IMR-90 (cell line): ENCODE measurements at regions not wholly inside any gene's neighbourhood (a gene's known extent, or its start where the extent isn't known, plus 50 kb on each side); places are given as distances from the start of the nearest gene placed in this dataset.

Experiments used
- ATAC-seq: fragments of 200-7000 bp; cut with Tn5 transposase; 2 replicates; pipeline ENCODE4 v1.9.1; 2020; ENCODE audit warnings: low read depth, mild to moderate bottlenecking, moderate library complexity
- BruUV-seq: library from RNA; stranded (reverse); fragments of 400-500 nt; replicated peaks from 2 replicates; lab custom pipeline; 2021; lab: Mats Ljungman, UMichigan
- CTCF ChIA-PET: fragments of 300-600 bp; formaldehyde crosslinking; extraction: SDS; loops from one replicate; lab custom pipeline; 2021; ENCODE audit warnings: antibody characterized with exemption; lab: Yijun Ruan, JAX
- POLR2A ChIA-PET: fragments of 300-600 bp; sonication (Branson Sonifier 250); formaldehyde crosslinking; loops from one replicate; lab custom pipeline; 2022; ENCODE audit warnings: antibody characterized with exemption; ENCODE audit not compliant: unreplicated experiment; lab: Charles Lee
- DNase-seq: peaks from one replicate; pipeline ENCODE4 v3.0.0; 2013
- H2AFZ ChIP-seq: replicated peaks from 2 replicates; pipeline ENCODE3; 2013; ENCODE audit warnings: low read length, mild to moderate bottlenecking; ENCODE audit not compliant: poor library complexity
- H2AK5ac ChIP-seq: 2 replicates; pipeline ENCODE4 v1.6.1; 2013; ENCODE audit warnings: low read depth, low read length, inconsistent platforms
- H2AK9ac ChIP-seq: replicated peaks from 2 replicates; pipeline ENCODE3; 2013; ENCODE audit warnings: mild to moderate bottlenecking, low read depth, low read length, moderate library complexity; ENCODE audit not compliant: poor library complexity
- H2BK120ac ChIP-seq: 2 replicates; pipeline ENCODE4 v1.6.1; 2013; ENCODE audit warnings: low read depth, low read length, inconsistent platforms
- H2BK15ac ChIP-seq: 3 replicates; pipeline ENCODE4 v1.6.1; 2013; ENCODE audit warnings: low read depth, low read length, inconsistent platforms
- H2BK20ac ChIP-seq: 2 replicates; pipeline ENCODE4 v1.6.1; 2013; ENCODE audit warnings: low read depth, mild to moderate bottlenecking, inconsistent platforms, low read length, moderate library complexity
- H2BK5ac ChIP-seq: 2 replicates; pipeline ENCODE4 v1.6.1; 2013; ENCODE audit warnings: mild to moderate bottlenecking, low read depth, low read length, inconsistent platforms; ENCODE audit not compliant: poor library complexity, severe bottlenecking
- H3K14ac ChIP-seq: replicated peaks from 2 replicates; pipeline ENCODE4 v1.6.1; 2013; ENCODE audit warnings: low read depth, low read length, inconsistent platforms
- H3K18ac ChIP-seq: 2 replicates; pipeline ENCODE4 v1.6.1; 2013; ENCODE audit warnings: low read depth, low read length, control low read depth
- H3K23ac ChIP-seq: 2 replicates; pipeline ENCODE4 v1.6.1; 2013; ENCODE audit warnings: low read depth, low read length, inconsistent platforms
- H3K27ac ChIP-seq: 2 replicates; pipeline ENCODE4 v1.5.1; 2013; ENCODE audit warnings: mild to moderate bottlenecking, control low read depth, low read length; ENCODE audit not compliant: insufficient read depth
- H3K27me3 ChIP-seq: 2 replicates; pipeline ENCODE4 v1.6.1; 2013; ENCODE audit warnings: low read length; ENCODE audit not compliant: control insufficient read depth, insufficient read depth
- H3K36me3 ChIP-seq: 2 replicates; pipeline ENCODE4 v1.6.1; 2013; ENCODE audit warnings: low read length, mixed read lengths; ENCODE audit not compliant: control insufficient read depth, insufficient read depth
- H3K4ac ChIP-seq: 2 replicates; pipeline ENCODE4 v1.6.1; 2013; ENCODE audit warnings: low read depth, low read length, inconsistent platforms
- H3K4me1 ChIP-seq: 2 replicates; pipeline ENCODE4 v1.6.1; 2013; ENCODE audit warnings: low read length, mixed read lengths; ENCODE audit not compliant: control insufficient read depth, insufficient read depth
- H3K4me2 ChIP-seq: 2 replicates; pipeline ENCODE4 v1.6.1; 2013; ENCODE audit warnings: low read depth, mild to moderate bottlenecking, control low read depth, low read length, moderate library complexity
- H3K4me3 ChIP-seq: 2 replicates; pipeline ENCODE4 v1.5.1; 2013; ENCODE audit warnings: low read depth, mild to moderate bottlenecking, control low read depth, low read length, moderate library complexity; ENCODE audit not compliant: insufficient read depth
- H3K56ac ChIP-seq: 2 replicates; pipeline ENCODE4 v1.6.1; 2013; ENCODE audit warnings: low read length, inconsistent platforms; ENCODE audit not compliant: insufficient read depth; ENCODE audit errors: extremely low read depth
- H3K79me1 ChIP-seq, 2 experiments: 2 replicates each; pipeline ENCODE4 v1.6.1; 2013; ENCODE audit warnings: low read length in 2 of 2, inconsistent platforms in 1 of 2, low read depth in 1 of 2
- H3K9ac ChIP-seq: 2 replicates; pipeline ENCODE4 v1.6.1; 2013; ENCODE audit warnings: low read depth, low read length, control low read depth
- H3K9me1 ChIP-seq: 2 replicates; pipeline ENCODE4 v1.6.1; 2013; ENCODE audit warnings: low read length, inconsistent platforms; ENCODE audit not compliant: insufficient read depth
- H3K9me3 ChIP-seq: 2 replicates; pipeline ENCODE4 v1.6.1; 2013; ENCODE audit warnings: low read length; ENCODE audit not compliant: control insufficient read depth, insufficient read depth
- H4K20me1 ChIP-seq: 2 replicates; pipeline ENCODE4 v1.6.1; 2013; ENCODE audit warnings: low read length, inconsistent platforms; ENCODE audit not compliant: insufficient read depth
- H4K5ac ChIP-seq: 2 replicates; pipeline ENCODE4 v1.6.1; 2013; ENCODE audit warnings: mild to moderate bottlenecking, low read depth, low read length, control low read depth
- H4K8ac ChIP-seq, 2 experiments: 2 replicates each; pipeline ENCODE4 v1.6.1; 2013; ENCODE audit warnings: low read depth in 2 of 2, low read length in 2 of 2, control low read depth in 1 of 2, inconsistent platforms in 1 of 2
- H4K91ac ChIP-seq: 2 replicates; pipeline ENCODE4 v1.6.1; 2013; ENCODE audit warnings: low read depth, low read length, inconsistent platforms; ENCODE audit not compliant: insufficient read depth
- BHLHE40 ChIP-seq: fragments of 150-350 bp; IDR thresholded peaks from 2 replicates; pipeline ENCODE4 v1.6.1; 2016; ENCODE audit warnings: mild to moderate bottlenecking, low read depth, low read length
- CEBPB ChIP-seq: IDR thresholded peaks from 2 replicates; pipeline ENCODE4 v1.6.1; 2012; ENCODE audit warnings: low read depth, low read length, improper control_type of control experiment
- CHD1 ChIP-seq: IDR thresholded peaks from 2 replicates; pipeline ENCODE4 v1.6.1; 2012; ENCODE audit warnings: low read depth, low read length, improper control_type of control experiment
- CTCF ChIP-seq: conservative IDR thresholded peaks from 2 replicates; pipeline ENCODE4 v1.5.1; 2012; ENCODE audit warnings: mild to moderate bottlenecking, low read depth, low read length, improper control_type of control experiment
- FOS ChIP-seq: fragments of 150-350 bp; IDR thresholded peaks from 2 replicates; pipeline ENCODE4 v1.6.1; 2016; ENCODE audit warnings: low read depth, low read length
- MAFK ChIP-seq: IDR thresholded peaks from 2 replicates; pipeline ENCODE4 v1.6.1; 2012; ENCODE audit warnings: low read depth, low read length, improper control_type of control experiment
- MAZ ChIP-seq: IDR thresholded peaks from 2 replicates; pipeline ENCODE4 v1.6.1; 2012; ENCODE audit warnings: low read depth, mild to moderate bottlenecking, low read length, improper control_type of control experiment, moderate library complexity, borderline replicate concordance
- MXI1 ChIP-seq: IDR thresholded peaks from 2 replicates; pipeline ENCODE4 v1.6.1; 2012; ENCODE audit warnings: low read depth, mild to moderate bottlenecking, low read length, moderate library complexity, borderline replicate concordance
- NFE2L2 ChIP-seq: fragments of 150-350 bp; IDR thresholded peaks from 2 replicates; pipeline ENCODE4 v1.6.1; 2016; ENCODE audit warnings: low read depth, mild to moderate bottlenecking, low read length
- POLR2A ChIP-seq: IDR thresholded peaks from 2 replicates; pipeline ENCODE4 v1.6.1; 2012; ENCODE audit warnings: mild to moderate bottlenecking, low read depth, low read length
- RAD21 ChIP-seq: IDR thresholded peaks from 2 replicates; pipeline ENCODE4 v1.6.1; 2012; ENCODE audit warnings: low read length, improper control_type of control experiment
- RCOR1 ChIP-seq: IDR thresholded peaks from 2 replicates; pipeline ENCODE4 v1.6.1; 2012; ENCODE audit warnings: mild to moderate bottlenecking, low read length, improper control_type of control experiment; ENCODE audit not compliant: insufficient replicate concordance
- RFX5 ChIP-seq: IDR thresholded peaks from 2 replicates; pipeline ENCODE4 v1.8.0; 2012; ENCODE audit warnings: low read depth, mild to moderate bottlenecking, low read length, moderate library complexity
- SMC3 ChIP-seq: fragments of 150-350 bp; IDR thresholded peaks from 2 replicates; pipeline ENCODE4 v1.6.1; 2016; ENCODE audit warnings: low read depth, mild to moderate bottlenecking, antibody characterized with exemption, low read length, moderate library complexity
- WGBS, 2 experiments: methylation state at CpG; one replicate each; pipeline versions ENCODE4 v1.1.5 to v1.1.7; 2013; ENCODE audit warnings: missing lambda C conversion rate in 2 of 2; ENCODE audit not compliant: insufficient read length in 1 of 2; ENCODE audit errors: extremely low coverage in 2 of 2; 5-methylcytosine and 5-hydroxymethylcytosine counted together
- dilution Hi-C: fragments of 300-500 bp; cut with HindIII; formaldehyde crosslinking; loops from one replicate; pipeline ENCODE4 v1.14.3; 2018; ENCODE audit warnings: low sequenced_read_pairs; ENCODE audit not compliant: unreplicated experiment
- in situ Hi-C: fragments of 300-500 bp; cut with MboI; formaldehyde crosslinking; loops from 3 replicates; pipeline ENCODE4 v1.14.3; 2019; ENCODE audit warnings: low sequenced_read_pairs, inconsistent platforms, mixed read lengths
- intact Hi-C: fragments of 100-400 bp; cut with micrococcal nuclease; formaldehyde crosslinking; loops from 2 replicates; pipeline ENCODE4 v1.10.0; 2022
- TF ChIP-seq, protein P1 (sequence below): fragments of 150-350 bp; IDR thresholded peaks from 2 replicates; pipeline ENCODE4 v1.6.1; 2017; ENCODE audit warnings: mild to moderate bottlenecking, antibody characterized with exemption, low read length, low read depth
- TF ChIP-seq, protein P2 (sequence below): fragments of 150-350 bp; IDR thresholded peaks from 2 replicates; pipeline ENCODE4 v1.6.1; 2016; ENCODE audit warnings: low read depth, mild to moderate bottlenecking, low read length, moderate library complexity, borderline replicate concordance

GRCh38 chr2:195049372-195050031, 607.5 kb upstream of the SLC39A10 start:
- Histone ChIP-seq H3K9ac (no peak overlapping the region), H3K79me1 (no peaks in the 10 kb centered on the region), H3K4me2 (no peak overlapping the region), H3K27ac (no peak overlapping the region), H4K8ac (no peak overlapping the region), H4K5ac (no peak overlapping the region), H3K4ac (no peak overlapping the region), H3K36me3 (no peaks in the 10 kb centered on the region), H3K9me1 (no peaks in the 10 kb centered on the region), H4K20me1 (no peaks in the 10 kb centered on the region), H3K14ac (no peak overlapping the region), H2AK5ac (no peak overlapping the region), H3K4me1 (no peaks in the 10 kb centered on the region), H3K18ac (no peak overlapping the region), H3K4me3 (no peak overlapping the region), H3K56ac (no peak overlapping the region), H2BK120ac (no peak overlapping the region), H3K27me3 (no peaks in the 10 kb centered on the region), H2BK20ac (no peak overlapping the region), H2BK5ac (no peak overlapping the region), H2AK9ac (no peak overlapping the region), H3K23ac (no peak overlapping the region), H4K91ac (no peak overlapping the region), H2AFZ (no peak overlapping the region), H2BK15ac (no peak overlapping the region), H3K9me3 (no peaks in the 10 kb centered on the region)
- BruUV-seq: no TSS peak
- ChIA-PET CTCF (no interaction called here), POLR2A (no interaction called here)
- in situ Hi-C loops: no loop called here
- DNase-seq (no peak), ATAC-seq (no peak)
- dilution Hi-C loops: no loop called here
- intact Hi-C loops: no loop called here
- TF ChIP-seq MAFK (no peak), MXI1 (no peak), CTCF (no peak), BHLHE40 (no peak), POLR2A (no peak), MAZ (no peak), RFX5 (no peak), CEBPB (no peak), SMC3 (no peak), RCOR1 (no peak), CHD1 (no peak), FOS (no peak), NFE2L2 (no peak), RAD21 (no peak)
- TF ChIP-seq, protein P1, sequence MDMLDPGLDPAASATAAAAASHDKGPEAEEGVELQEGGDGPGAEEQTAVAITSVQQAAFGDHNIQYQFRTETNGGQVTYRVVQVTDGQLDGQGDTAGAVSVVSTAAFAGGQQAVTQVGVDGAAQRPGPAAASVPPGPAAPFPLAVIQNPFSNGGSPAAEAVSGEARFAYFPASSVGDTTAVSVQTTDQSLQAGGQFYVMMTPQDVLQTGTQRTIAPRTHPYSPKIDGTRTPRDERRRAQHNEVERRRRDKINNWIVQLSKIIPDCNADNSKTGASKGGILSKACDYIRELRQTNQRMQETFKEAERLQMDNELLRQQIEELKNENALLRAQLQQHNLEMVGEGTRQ: no peak
- TF ChIP-seq, protein P2, sequence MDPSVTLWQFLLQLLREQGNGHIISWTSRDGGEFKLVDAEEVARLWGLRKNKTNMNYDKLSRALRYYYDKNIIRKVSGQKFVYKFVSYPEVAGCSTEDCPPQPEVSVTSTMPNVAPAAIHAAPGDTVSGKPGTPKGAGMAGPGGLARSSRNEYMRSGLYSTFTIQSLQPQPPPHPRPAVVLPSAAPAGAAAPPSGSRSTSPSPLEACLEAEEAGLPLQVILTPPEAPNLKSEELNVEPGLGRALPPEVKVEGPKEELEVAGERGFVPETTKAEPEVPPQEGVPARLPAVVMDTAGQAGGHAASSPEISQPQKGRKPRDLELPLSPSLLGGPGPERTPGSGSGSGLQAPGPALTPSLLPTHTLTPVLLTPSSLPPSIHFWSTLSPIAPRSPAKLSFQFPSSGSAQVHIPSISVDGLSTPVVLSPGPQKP: no peak
- WGBS, 2 experiments: no CpG with 5 or more reads among the region's 1 CpG
